Hepatocyte (in vitro differentiated cells): ENCODE measurements at regions not wholly inside any gene's neighbourhood (a gene's known extent, or its start where the extent isn't known, plus 50 kb on each side); places are given as distances from the start of the nearest gene placed in this dataset.

Source experiments
- CTCF ChIP-seq: fragments of 200-600 bp; sonication (generic); IDR thresholded peaks from 2 replicates; pipeline ENCODE4 v1.5.1; 2016; ENCODE audit warnings: antibody characterized with exemption, mild to moderate bottlenecking; ENCODE audit not compliant: poor library complexity
- EZH2 ChIP-seq: fragments of 200-600 bp; sonication (generic); IDR thresholded peaks from 2 replicates; pipeline ENCODE4 v1.6.1; 2016; ENCODE audit warnings: antibody characterized with exemption, mild to moderate bottlenecking, borderline replicate concordance

DNA sequence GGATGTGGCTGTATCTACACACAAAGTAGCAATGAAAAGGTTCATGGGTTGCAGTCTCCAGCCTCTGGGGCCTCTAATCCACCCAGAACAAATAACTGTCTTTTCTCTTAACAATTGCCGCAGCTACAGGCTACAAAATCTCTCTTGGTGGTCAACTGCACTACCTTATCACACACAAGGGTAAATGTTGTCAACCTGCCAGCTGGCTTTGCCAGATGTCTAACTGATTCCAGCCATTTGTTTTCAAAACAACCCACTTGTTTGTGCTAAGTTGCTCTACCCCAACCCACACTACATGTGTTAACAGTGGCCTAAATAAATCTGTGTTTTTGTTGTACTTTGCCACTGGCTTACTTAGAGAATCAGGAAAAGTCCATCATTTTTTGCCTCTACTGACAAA, 447.3 kb downstream of the TAFA4 start:
- TF ChIP-seq CTCF: no peak
- TF ChIP-seq EZH2: no peak
